HEK293T (cell line): ENCODE measurements at regions not wholly inside any gene's neighbourhood (a gene's known extent, or its start where the extent isn't known, plus 50 kb on each side); places are given as distances from the start of the nearest gene placed in this dataset.

Experiments
- BHLHE40 ChIP-seq: fragments of 450-650 bp; IDR thresholded peaks from 2 replicates; pipeline ENCODE4 v1.6.1; 2016; ENCODE audit warnings: mild to moderate bottlenecking, moderate library complexity, borderline replicate concordance
- FOXK2 ChIP-seq: fragments of 450-650 bp; IDR thresholded peaks from 2 replicates; pipeline ENCODE4 v1.6.1; 2016; ENCODE audit warnings: mild to moderate bottlenecking
- FOXM1 ChIP-seq: fragments of 450-650 bp; IDR thresholded peaks from 2 replicates; pipeline ENCODE4 v1.6.1; 2017; ENCODE audit warnings: mild to moderate bottlenecking, borderline replicate concordance
- HDGF ChIP-seq: fragments of 450-650 bp; IDR thresholded peaks from 2 replicates; pipeline ENCODE4 v1.6.1; 2017; ENCODE audit warnings: antibody characterized with exemption, borderline replicate concordance
- L3MBTL2 ChIP-seq: fragments of 450-650 bp; conservative IDR thresholded peaks from 2 replicates; pipeline ENCODE4 v1.6.1; 2016; ENCODE audit warnings: mild to moderate bottlenecking
- SP1 ChIP-seq: fragments of 450-650 bp; IDR thresholded peaks from 2 replicates; pipeline ENCODE4 v1.6.1; 2017
- TF ChIP-seq, protein P1 (sequence below): fragments of 450-650 bp; IDR thresholded peaks from 2 replicates; pipeline ENCODE4 v1.6.1; 2016

GRCh38 chr1:194362327-194362726, 1175.9 kb upstream of the B3GALT2 start:
- no peak for TF ChIP-seq SP1
- TF ChIP-seq HDGF: no peak
- TF ChIP-seq L3MBTL2: no peak
- TF ChIP-seq, protein P1, sequence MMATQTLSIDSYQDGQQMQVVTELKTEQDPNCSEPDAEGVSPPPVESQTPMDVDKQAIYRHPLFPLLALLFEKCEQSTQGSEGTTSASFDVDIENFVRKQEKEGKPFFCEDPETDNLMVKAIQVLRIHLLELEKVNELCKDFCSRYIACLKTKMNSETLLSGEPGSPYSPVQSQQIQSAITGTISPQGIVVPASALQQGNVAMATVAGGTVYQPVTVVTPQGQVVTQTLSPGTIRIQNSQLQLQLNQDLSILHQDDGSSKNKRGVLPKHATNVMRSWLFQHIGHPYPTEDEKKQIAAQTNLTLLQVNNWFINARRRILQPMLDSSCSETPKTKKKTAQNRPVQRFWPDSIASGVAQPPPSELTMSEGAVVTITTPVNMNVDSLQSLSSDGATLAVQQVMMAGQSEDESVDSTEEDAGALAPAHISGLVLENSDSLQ: no peak
- no peak for TF ChIP-seq BHLHE40
- no peak for TF ChIP-seq FOXK2
- TF ChIP-seq FOXM1: no peak
